ENCODE measurements at regions not wholly inside any gene's neighbourhood (a gene's known extent, or its start where the extent isn't known, plus 50 kb on each side); places are given as distances from the start of the nearest gene placed in this dataset.

GRCh38 chr5:127136908-127137307 lies 63.6 kb upstream of the C5orf63 start:
- TF ChIP-seq, protein P1, sequence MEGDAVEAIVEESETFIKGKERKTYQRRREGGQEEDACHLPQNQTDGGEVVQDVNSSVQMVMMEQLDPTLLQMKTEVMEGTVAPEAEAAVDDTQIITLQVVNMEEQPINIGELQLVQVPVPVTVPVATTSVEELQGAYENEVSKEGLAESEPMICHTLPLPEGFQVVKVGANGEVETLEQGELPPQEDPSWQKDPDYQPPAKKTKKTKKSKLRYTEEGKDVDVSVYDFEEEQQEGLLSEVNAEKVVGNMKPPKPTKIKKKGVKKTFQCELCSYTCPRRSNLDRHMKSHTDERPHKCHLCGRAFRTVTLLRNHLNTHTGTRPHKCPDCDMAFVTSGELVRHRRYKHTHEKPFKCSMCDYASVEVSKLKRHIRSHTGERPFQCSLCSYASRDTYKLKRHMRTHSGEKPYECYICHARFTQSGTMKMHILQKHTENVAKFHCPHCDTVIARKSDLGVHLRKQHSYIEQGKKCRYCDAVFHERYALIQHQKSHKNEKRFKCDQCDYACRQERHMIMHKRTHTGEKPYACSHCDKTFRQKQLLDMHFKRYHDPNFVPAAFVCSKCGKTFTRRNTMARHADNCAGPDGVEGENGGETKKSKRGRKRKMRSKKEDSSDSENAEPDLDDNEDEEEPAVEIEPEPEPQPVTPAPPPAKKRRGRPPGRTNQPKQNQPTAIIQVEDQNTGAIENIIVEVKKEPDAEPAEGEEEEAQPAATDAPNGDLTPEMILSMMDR (IDR thresholded peaks at IDR 0.05): no peak
- no peak for TF ChIP-seq TP53 (CRISPR knock-in tag; IDR thresholded peaks at IDR 0.05)
- no peak for TF ChIP-seq ZNF512 (CRISPR knock-in tag; IDR thresholded peaks at IDR 0.05; ENCODE audit: borderline replicate concordance)
- no peak for TF ChIP-seq PRDM15 (CRISPR knock-in tag; IDR thresholded peaks at IDR 0.05)
- TF ChIP-seq CREM (CRISPR knock-in tag; IDR thresholded peaks at IDR 0.05): no peak
- TF ChIP-seq CREB1 (CRISPR knock-in tag; IDR thresholded peaks at IDR 0.05): no peak
- no peak for TF ChIP-seq NR3C1 (CRISPR knock-in tag; conservative IDR thresholded peaks at IDR 0.05; ENCODE audit: low read depth)
- TF ChIP-seq USF1 (CRISPR knock-in tag; IDR thresholded peaks at IDR 0.05): no peak
- no peak for TF ChIP-seq CBFB (CRISPR knock-in tag; IDR thresholded peaks at IDR 0.05; ENCODE audit: low read depth)

Measured in WTC11 (cell line).